GM23248 (cell line): ENCODE measurements at regions not wholly inside any gene's neighbourhood (a gene's known extent, or its start where the extent isn't known, plus 50 kb on each side); places are given as distances from the start of the nearest gene placed in this dataset.

ENCODE experiments used
- DNase-seq: peaks from one replicate; pipeline ENCODE4 v3.0.0-alpha.2; 2015
- H2AFZ ChIP-seq: fragments of 200-600 bp; sonication (generic); 2 replicates; pipeline ENCODE4 v1.6.1; 2016; ENCODE audit warnings: antibody characterized with exemption
- H3F3A ChIP-seq: fragments of 200-600 bp; sonication (generic); 2 replicates; pipeline ENCODE4 v1.6.1; 2016; ENCODE audit warnings: mild to moderate bottlenecking, antibody characterized with exemption, mixed run types; ENCODE audit not compliant: insufficient read depth
- H3K27ac ChIP-seq: fragments of 200-600 bp; sonication (generic); 2 replicates; pipeline ENCODE4 v1.5.1; 2016; ENCODE audit warnings: mild to moderate bottlenecking
- H3K27me3 ChIP-seq: fragments of 200-600 bp; sonication (generic); replicated peaks from 2 replicates; pipeline ENCODE4 v1.6.1; 2016; ENCODE audit warnings: mild to moderate bottlenecking; ENCODE audit not compliant: insufficient read depth
- H3K36me3 ChIP-seq: fragments of 200-600 bp; sonication (generic); 2 replicates; pipeline ENCODE4 v1.6.1; 2016; ENCODE audit warnings: low read depth, mild to moderate bottlenecking
- H3K4me1 ChIP-seq: fragments of 200-600 bp; sonication (generic); 2 replicates; pipeline ENCODE4 v1.6.1; 2016; ENCODE audit warnings: mild to moderate bottlenecking; ENCODE audit not compliant: insufficient read depth
- H3K4me2 ChIP-seq: fragments of 200-600 bp; sonication (generic); one replicate; pipeline ENCODE4 v1.6.1; 2016; ENCODE audit warnings: mild to moderate bottlenecking; ENCODE audit not compliant: unreplicated experiment
- H3K4me3 ChIP-seq: fragments of 200-600 bp; sonication (generic); 2 replicates; pipeline ENCODE4 v1.5.1; 2016; ENCODE audit warnings: mild to moderate bottlenecking
- H3K79me2 ChIP-seq: fragments of 200-600 bp; sonication (generic); 2 replicates; pipeline ENCODE4 v1.6.1; 2016; ENCODE audit warnings: mild to moderate bottlenecking; ENCODE audit not compliant: insufficient read depth
- H3K9ac ChIP-seq: fragments of 200-600 bp; sonication (generic); 2 replicates; pipeline ENCODE4 v1.6.1; 2016; ENCODE audit warnings: mild to moderate bottlenecking
- H3K9me2 ChIP-seq: fragments of 200-600 bp; sonication (generic); 2 replicates; pipeline ENCODE4 v1.6.1; 2016; ENCODE audit warnings: mixed run types, mild to moderate bottlenecking, moderate library complexity; ENCODE audit not compliant: insufficient read depth
- H3K9me3 ChIP-seq: fragments of 200-600 bp; sonication (generic); one replicate; pipeline ENCODE4 v1.6.1; 2017; ENCODE audit warnings: low read depth
- H4K20me1 ChIP-seq: fragments of 200-600 bp; sonication (generic); 2 replicates; pipeline ENCODE4 v1.6.0; 2016; ENCODE audit not compliant: insufficient read depth
- EZH2 ChIP-seq: fragments of 200-600 bp; sonication (generic); IDR thresholded peaks from 2 replicates; pipeline ENCODE4 v1.6.1; 2018; ENCODE audit warnings: antibody characterized with exemption, mild to moderate bottlenecking; ENCODE audit not compliant: insufficient read depth, poor library complexity, severe bottlenecking
- EZH2phosphoT487 ChIP-seq: fragments of 200-600 bp; sonication (generic); IDR thresholded peaks from 2 replicates; pipeline ENCODE4 v1.6.1; 2018; ENCODE audit warnings: antibody characterized with exemption, moderate library complexity, mild to moderate bottlenecking, low read depth; ENCODE audit not compliant: insufficient read depth
- WGBS, 2 experiments: methylation state at CpG; one replicate each; pipeline ENCODE4 v1.1.6; 2015 to 2017; ENCODE audit warnings: low lambda C conversion rate in 2 of 2, low coverage in 1 of 2; ENCODE audit errors: missing lambda C conversion rate in 2 of 2; 5-methylcytosine and 5-hydroxymethylcytosine counted together
- in situ Hi-C: fragments of 300-500 bp; cut with MboI; formaldehyde crosslinking; loops from 2 replicates; pipeline ENCODE4 v1.15.0; 2020

GRCh38 chr2:78262713-78263375, 740.7 kb upstream of the LRRTM4 start:
- no peaks in the 10 kb centered on the region for H3K4me1 ChIP-seq
- no peaks in the 10 kb centered on the region for H3K79me2 ChIP-seq
- H3F3A ChIP-seq, result no peaks in the 10 kb centered on the region
- no peak overlapping the region for H3K9ac ChIP-seq
- TF ChIP-seq EZH2phosphoT487 (no peak), EZH2 (no peak)
- no peak overlapping the region for H3K4me3 ChIP-seq
- no peaks in the 10 kb centered on the region for H3K36me3 ChIP-seq
- 10 to 15% methylated on average over 2 of the region's 2 CpGs for WGBS, 2 experiments
- no peaks in the 10 kb centered on the region for H3K9me3 ChIP-seq
- H3K27ac ChIP-seq, result no peak overlapping the region
- H3K4me2 ChIP-seq, result no peak overlapping the region
- in situ Hi-C loops, result no loop called here
- no peaks in the 10 kb centered on the region for H3K9me2 ChIP-seq
- no peaks in the 10 kb centered on the region for H3K27me3 ChIP-seq
- no peak for DNase-seq
- H2AFZ ChIP-seq, result no peak overlapping the region
- no peaks in the 10 kb centered on the region for H4K20me1 ChIP-seq

GRCh38 chr2:78263571-78263970, 741.4 kb upstream of the LRRTM4 start:
- DNase-seq, result no peak
- Histone ChIP-seq H3K4me3 (no peak overlapping the region), H3K27me3 (no peaks in the 10 kb centered on the region), H2AFZ (no peak overlapping the region), H3K79me2 (no peaks in the 10 kb centered on the region), H3F3A (no peaks in the 10 kb centered on the region), H3K36me3 (no peaks in the 10 kb centered on the region), H4K20me1 (no peaks in the 10 kb centered on the region), H3K9me3 (no peaks in the 10 kb centered on the region), H3K27ac (no peak overlapping the region), H3K9me2 (no peaks in the 10 kb centered on the region), H3K9ac (no peak overlapping the region), H3K4me1 (no peaks in the 10 kb centered on the region), H3K4me2 (no peak overlapping the region)
- TF ChIP-seq EZH2phosphoT487, result no peak
- TF ChIP-seq EZH2, result no peak
- WGBS, 2 experiments, result 0% methylated on average over 1 of the region's 1 CpG
- in situ Hi-C loops, result no loop called here

GRCh38 chr2:78264130-78264529, 742.0 kb upstream of the LRRTM4 start:
- no peak for DNase-seq
- H4K20me1 ChIP-seq, result no peaks in the 10 kb centered on the region

GRCh38 chr2:78281164-78281563, 744.3 kb upstream of the REG3G start:
- H3K9me2 ChIP-seq, result no peaks in the 10 kb centered on the region
- in situ Hi-C loops, result no loop called here
- no peak overlapping the region for H3K4me3 ChIP-seq
- no peak for TF ChIP-seq EZH2phosphoT487
- TF ChIP-seq EZH2, result no peak
- no peaks in the 10 kb centered on the region for H4K20me1 ChIP-seq
- H3K4me2 ChIP-seq, result no peak overlapping the region
- DNase-seq, result no peak
- no peak overlapping the region for H3K27ac ChIP-seq
- no peaks in the 10 kb centered on the region for H3K9me3 ChIP-seq
- H3F3A ChIP-seq, result no peaks in the 10 kb centered on the region
- H3K36me3 ChIP-seq, result no peaks in the 10 kb centered on the region
- H3K79me2 ChIP-seq, result no peaks in the 10 kb centered on the region
- H3K9ac ChIP-seq, result no peak overlapping the region
- H3K4me1 ChIP-seq, result no peaks in the 10 kb centered on the region
- no peak overlapping the region for H2AFZ ChIP-seq
- no peaks in the 10 kb centered on the region for H3K27me3 ChIP-seq
- 15 to 18% methylated on average over 5 of the region's 5 CpGs for WGBS, 2 experiments

More at GRCh38 chr2:78264130-78264529, 742.0 kb upstream of the LRRTM4 start:
- H3K79me2 ChIP-seq, result no peaks in the 10 kb centered on the region
- H3K9ac ChIP-seq, result no peak overlapping the region
- H3K4me3 ChIP-seq, result no peak overlapping the region
- H3K9me3 ChIP-seq, result no peaks in the 10 kb centered on the region
- in situ Hi-C loops, result no loop called here
- no peaks in the 10 kb centered on the region for H3K36me3 ChIP-seq
- H2AFZ ChIP-seq, result no peak overlapping the region
- no peak overlapping the region for H3K4me2 ChIP-seq
- TF ChIP-seq EZH2 (no peak), EZH2phosphoT487 (no peak)
- no peaks in the 10 kb centered on the region for H3K4me1 ChIP-seq
- H3F3A ChIP-seq, result no peaks in the 10 kb centered on the region
- no peak overlapping the region for H3K27ac ChIP-seq
- H3K9me2 ChIP-seq, result no peaks in the 10 kb centered on the region
- 5 to 9% methylated on average over 2 of the region's 2 CpGs for WGBS, 2 experiments
- no peaks in the 10 kb centered on the region for H3K27me3 ChIP-seq
